ENCODE measurements at regions not wholly inside any gene's neighbourhood (a gene's known extent, or its start where the extent isn't known, plus 50 kb on each side); places are given as distances from the start of the nearest gene placed in this dataset.

DNA sequence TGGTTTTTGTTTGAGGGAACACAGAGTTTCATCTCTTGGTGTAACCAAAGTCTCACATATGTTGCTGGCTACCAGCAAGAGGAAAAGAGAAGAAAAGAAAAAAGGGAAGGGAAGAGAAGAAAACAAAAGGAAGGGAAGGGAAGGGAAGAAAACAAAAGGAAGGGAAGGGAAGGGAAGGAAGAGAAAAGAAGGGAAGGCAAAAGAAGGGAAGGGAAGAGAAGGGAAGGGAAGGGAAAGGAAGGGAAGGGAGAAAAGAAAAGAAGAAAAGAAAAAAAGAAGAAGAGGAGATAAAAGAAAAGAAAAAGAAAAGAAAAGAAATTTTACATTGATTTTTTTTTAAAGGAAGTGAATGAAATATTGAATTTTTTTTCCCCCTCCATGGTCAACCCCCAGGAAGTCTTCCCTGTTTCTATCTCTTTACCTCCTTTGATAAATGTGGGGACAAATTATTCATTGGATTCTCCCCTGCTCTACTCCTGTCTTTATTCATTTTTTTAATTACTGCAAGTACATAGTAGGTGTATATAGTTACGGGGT, 228.0 kb downstream of the SHOX start:
- intact Hi-C loops (cut with micrococcal nuclease): no loop called here

More for the DNA sequence above, 228.0 kb downstream of the SHOX start:
- Histone ChIP-seq H3K56ac (ENCODE audit: extremely low read depth, insufficient read depth, low read length) (no peak overlapping the region), H2BK15ac (ENCODE audit: low read depth, low read length) (no peak overlapping the region), H3K14ac (replicated peaks; ENCODE audit: low read depth, low read length) (no peak overlapping the region), H3K36me3 (ENCODE audit: control insufficient read depth, insufficient read depth, low read length) (no peaks in the 10 kb centered on the region), H4K8ac (ENCODE audit: low read depth in 2 of 2, low read length in 2 of 2) (no peak overlapping the region), H3K18ac (ENCODE audit: low read depth, low read length) (no peak overlapping the region), H2BK20ac (ENCODE audit: low read depth, low read length) (no peak overlapping the region), H3K4me2 (ENCODE audit: low read depth, low read length) (no peak overlapping the region), H2AK9ac (replicated peaks; ENCODE audit: low read depth, low read length, poor library complexity) (no peak overlapping the region), H3K9ac (ENCODE audit: low read depth, low read length) (no peak overlapping the region), H4K91ac (ENCODE audit: insufficient read depth, low read depth, low read length) (no peak overlapping the region), H2BK120ac (ENCODE audit: low read depth, low read length) (no peak overlapping the region), H3K4me1 (ENCODE audit: control insufficient read depth, insufficient read depth, low read length) (no peaks in the 10 kb centered on the region), H2BK5ac (ENCODE audit: low read depth, low read length, poor library complexity, severe bottlenecking) (no peak overlapping the region), H3K27ac (ENCODE audit: insufficient read depth, low read length) (no peak overlapping the region), H3K23ac (ENCODE audit: low read depth, low read length) (no peak overlapping the region), H3K4ac (ENCODE audit: low read depth, low read length) (no peak overlapping the region), H3K27me3 (ENCODE audit: control insufficient read depth, insufficient read depth, low read length) (no peaks in the 10 kb centered on the region), H2AFZ (replicated peaks; ENCODE audit: low read length, poor library complexity) (no peak overlapping the region), H2AK5ac (ENCODE audit: low read depth, low read length) (no peak overlapping the region), H3K4me3 (ENCODE audit: insufficient read depth, low read depth, low read length) (no peak overlapping the region), H4K5ac (ENCODE audit: low read depth, low read length) (no peak overlapping the region), H3K79me1 (ENCODE audit: low read depth in 1 of 2, low read length in 2 of 2) (no peaks in the 10 kb centered on the region), H3K9me1 (ENCODE audit: insufficient read depth, low read length) (no peaks in the 10 kb centered on the region), H4K20me1 (ENCODE audit: insufficient read depth, low read length) (no peaks in the 10 kb centered on the region), H3K9me3 (ENCODE audit: control insufficient read depth, insufficient read depth, low read length) (peaks cover 16% of the 10 kb centered on the region; the same call in 1 of the 2 replicates)
- DNase-seq: no peak
- POLR2A ChIA-PET (ENCODE audit: unreplicated experiment): no interaction called here
- WGBS, 2 experiments (ENCODE audit: extremely low coverage in 2 of 2, insufficient read length in 1 of 2): no CpG with 5 or more reads among the region's 1 CpG
- in situ Hi-C loops (cut with MboI; ENCODE audit: low sequenced_read_pairs) (no loop called here), dilution Hi-C loops (cut with HindIII; ENCODE audit: low sequenced_read_pairs, unreplicated experiment) (no loop called here)
- TF ChIP-seq, protein P1, sequence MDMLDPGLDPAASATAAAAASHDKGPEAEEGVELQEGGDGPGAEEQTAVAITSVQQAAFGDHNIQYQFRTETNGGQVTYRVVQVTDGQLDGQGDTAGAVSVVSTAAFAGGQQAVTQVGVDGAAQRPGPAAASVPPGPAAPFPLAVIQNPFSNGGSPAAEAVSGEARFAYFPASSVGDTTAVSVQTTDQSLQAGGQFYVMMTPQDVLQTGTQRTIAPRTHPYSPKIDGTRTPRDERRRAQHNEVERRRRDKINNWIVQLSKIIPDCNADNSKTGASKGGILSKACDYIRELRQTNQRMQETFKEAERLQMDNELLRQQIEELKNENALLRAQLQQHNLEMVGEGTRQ (IDR thresholded peaks at IDR 0.05; ENCODE audit: low read depth, low read length): no peak
- TF ChIP-seq RAD21 (IDR thresholded peaks at IDR 0.05; ENCODE audit: low read length) (no peak), MAZ (IDR thresholded peaks at IDR 0.05; ENCODE audit: borderline replicate concordance, low read depth, low read length) (no peak), CEBPB (IDR thresholded peaks at IDR 0.05; ENCODE audit: low read depth, low read length) (no peak), RCOR1 (IDR thresholded peaks at IDR 0.05; ENCODE audit: insufficient replicate concordance, low read length) (no peak), POLR2A (IDR thresholded peaks at IDR 0.05; ENCODE audit: low read depth, low read length) (no peak), FOS (IDR thresholded peaks at IDR 0.05; ENCODE audit: low read depth, low read length) (no peak), CHD1 (IDR thresholded peaks at IDR 0.05; ENCODE audit: low read depth, low read length) (no peak), SMC3 (IDR thresholded peaks at IDR 0.05; ENCODE audit: low read depth, low read length) (no peak), RFX5 (IDR thresholded peaks at IDR 0.05; ENCODE audit: low read depth, low read length) (no peak), ELK1 (IDR thresholded peaks at IDR 0.05; ENCODE audit: borderline replicate concordance, low read depth, low read length) (no peak), MAFK (IDR thresholded peaks at IDR 0.05; ENCODE audit: low read depth, low read length) (no peak), NFE2L2 (IDR thresholded peaks at IDR 0.05; ENCODE audit: low read depth, low read length) (no peak), MXI1 (IDR thresholded peaks at IDR 0.05; ENCODE audit: borderline replicate concordance, low read depth, low read length) (no peak), BHLHE40 (IDR thresholded peaks at IDR 0.05; ENCODE audit: low read depth, low read length) (no peak)
- TF ChIP-seq, protein P2, sequence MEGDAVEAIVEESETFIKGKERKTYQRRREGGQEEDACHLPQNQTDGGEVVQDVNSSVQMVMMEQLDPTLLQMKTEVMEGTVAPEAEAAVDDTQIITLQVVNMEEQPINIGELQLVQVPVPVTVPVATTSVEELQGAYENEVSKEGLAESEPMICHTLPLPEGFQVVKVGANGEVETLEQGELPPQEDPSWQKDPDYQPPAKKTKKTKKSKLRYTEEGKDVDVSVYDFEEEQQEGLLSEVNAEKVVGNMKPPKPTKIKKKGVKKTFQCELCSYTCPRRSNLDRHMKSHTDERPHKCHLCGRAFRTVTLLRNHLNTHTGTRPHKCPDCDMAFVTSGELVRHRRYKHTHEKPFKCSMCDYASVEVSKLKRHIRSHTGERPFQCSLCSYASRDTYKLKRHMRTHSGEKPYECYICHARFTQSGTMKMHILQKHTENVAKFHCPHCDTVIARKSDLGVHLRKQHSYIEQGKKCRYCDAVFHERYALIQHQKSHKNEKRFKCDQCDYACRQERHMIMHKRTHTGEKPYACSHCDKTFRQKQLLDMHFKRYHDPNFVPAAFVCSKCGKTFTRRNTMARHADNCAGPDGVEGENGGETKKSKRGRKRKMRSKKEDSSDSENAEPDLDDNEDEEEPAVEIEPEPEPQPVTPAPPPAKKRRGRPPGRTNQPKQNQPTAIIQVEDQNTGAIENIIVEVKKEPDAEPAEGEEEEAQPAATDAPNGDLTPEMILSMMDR (conservative IDR thresholded peaks at IDR 0.05; ENCODE audit: low read depth, low read length): no peak
- no peak for ATAC-seq (ENCODE audit: low read depth)
- CTCF ChIA-PET: no interaction called here
- BruUV-seq (replicated peaks): no TSS peak
